NB4 (cell line): ENCODE measurements at regions not wholly inside any gene's neighbourhood (a gene's known extent, or its start where the extent isn't known, plus 50 kb on each side); places are given as distances from the start of the nearest gene placed in this dataset.

Experiments used
- CTCF ChIP-seq: IDR thresholded peaks from one replicate; pipeline ENCODE4 v1.5.1; 2012; ENCODE audit warnings: low read depth, low read length
- MAX ChIP-seq: IDR thresholded peaks from 2 replicates; pipeline ENCODE4 v1.6.1; 2011; ENCODE audit warnings: low read depth, low read length
- POLR2A ChIP-seq: IDR thresholded peaks from 2 replicates; pipeline ENCODE4 v1.6.1; 2011; ENCODE audit warnings: mild to moderate bottlenecking; ENCODE audit not compliant: insufficient read length; ENCODE audit errors: extremely low read depth

GRCh38 chr16:61210076-61210475 is 826.2 kb downstream of the CDH8 start:
- TF ChIP-seq POLR2A (no peak), CTCF (no peak), MAX (no peak)
